CD4-positive, alpha-beta memory T cell (primary cell): ENCODE measurements at regions not wholly inside any gene's neighbourhood (a gene's known extent, or its start where the extent isn't known, plus 50 kb on each side); places are given as distances from the start of the nearest gene placed in this dataset.
A peak's percentile ranks its signal among the peaks of the same experiment; 100 is the strongest.

Experiments
- CTCF ChIA-PET: fragments of 350-600 bp; sonication (Branson Sonifier 250); formaldehyde crosslinking; loops from one replicate; lab custom pipeline; 2021; ENCODE audit warnings: inconsistent platforms; ENCODE audit not compliant: partially characterized antibody; lab: Charles Lee
- POLR2A ChIA-PET: fragments of 350-600 bp; sonication (Branson Sonifier 250); formaldehyde crosslinking; loops from one replicate; lab custom pipeline; 2021; ENCODE audit not compliant: partially characterized antibody; lab: Charles Lee
- DNase-seq, 5 donors: peaks; one replicate each; pipeline versions ENCODE4 v3.0.0 to v3.0.0-alpha.2; 2020 to 2022; ENCODE audit warnings: mixed read lengths in 1 of 5
- H3K27ac ChIP-seq: one replicate; pipeline ENCODE4 v1.7.0; 2013; ENCODE audit warnings: low read depth, low read length
- H3K27me3 ChIP-seq: 2 replicates; pipeline ENCODE4 v1.7.0; 2013; ENCODE audit warnings: mild to moderate bottlenecking, low read length, moderate library complexity; ENCODE audit not compliant: insufficient read depth
- H3K36me3 ChIP-seq: 2 replicates; pipeline ENCODE4 v1.7.0; 2013; ENCODE audit warnings: mild to moderate bottlenecking, low read length, moderate library complexity; ENCODE audit not compliant: insufficient read depth
- H3K4me1 ChIP-seq: 2 replicates; pipeline ENCODE4 v1.7.0; 2013; ENCODE audit warnings: mild to moderate bottlenecking, low read length, moderate library complexity; ENCODE audit not compliant: insufficient read depth
- H3K4me3 ChIP-seq, 2 donors: one replicate each; pipeline ENCODE4 v1.7.0; 2013; ENCODE audit warnings: low read length in 2 of 2, mild to moderate bottlenecking in 1 of 2
- H3K9me3 ChIP-seq, 2 donors: one replicate each; pipeline ENCODE4 v1.7.0; 2013; ENCODE audit warnings: low read length in 2 of 2, control low read depth in 1 of 2; ENCODE audit not compliant: control insufficient read depth in 1 of 2
- H3K27ac Mint-ChIP-seq, 7 donors: one replicate each; pipeline ENCODE4 v1.8.0; 2020 to 2021; ENCODE audit warnings: mixed read lengths in 7 of 7, mild to moderate bottlenecking in 6 of 7, inconsistent platforms in 3 of 7, moderate library complexity in 3 of 7
- H3K27me3 Mint-ChIP-seq, 2 donors: one replicate each; pipeline ENCODE4 v1.8.0; 2020 to 2021; ENCODE audit warnings: mixed read lengths in 2 of 2
- H3K36me3 Mint-ChIP-seq, 2 donors: one replicate each; pipeline ENCODE4 v1.8.0; 2020 to 2021; ENCODE audit warnings: mixed read lengths in 2 of 2, inconsistent platforms in 1 of 2, mild to moderate bottlenecking in 1 of 2
- H3K4me1 Mint-ChIP-seq, 4 donors: one replicate each; pipeline ENCODE4 v1.8.0; 2020 to 2021; ENCODE audit warnings: mixed read lengths in 4 of 4, mild to moderate bottlenecking in 1 of 4
- H3K4me3 Mint-ChIP-seq, 8 donors: one replicate each; pipeline ENCODE4 v1.8.0; 2020 to 2021; ENCODE audit warnings: mixed read lengths in 8 of 8, mild to moderate bottlenecking in 7 of 8, moderate library complexity in 6 of 8, inconsistent platforms in 3 of 8
- H3K9me3 Mint-ChIP-seq, 8 donors: one replicate each; pipeline ENCODE4 v1.8.0; 2020 to 2021; ENCODE audit warnings: mixed read lengths in 8 of 8, mild to moderate bottlenecking in 5 of 8, inconsistent platforms in 3 of 8, moderate library complexity in 1 of 8
- intact Hi-C: fragments of 100-400 bp; cut with micrococcal nuclease; formaldehyde crosslinking; loops from one replicate; pipeline ENCODE4 v1.15.1; 2023

- Mint-ChIP-seq H3K27me3 (no peaks in the 10 kb centered on the region), H3K9me3 (peaks cover 0 to 4% (median 0%) of the 10 kb centered on the region in 8 donors), H3K4me3 (no peak overlapping the region), H3K36me3 (peaks cover 0 to 1% of the 10 kb centered on the region in 2 donors), H3K27ac (peak overlapping the region in 1 of 7 donors; percentile 70), H3K4me1 (peaks cover 18 to 28% (median 23%) of the 10 kb centered on the region in 4 donors)
- Histone ChIP-seq H3K9me3 (no peaks in the 10 kb centered on the region), H3K27me3 (no peaks in the 10 kb centered on the region), H3K27ac (no peak overlapping the region), H3K4me3 (no peak overlapping the region), H3K36me3 (no peaks in the 10 kb centered on the region), H3K4me1 (peaks cover 27% of the 10 kb centered on the region)
- DNase-seq: no peak
- ChIA-PET CTCF (interaction anchor here (1.4 kb wide), 1 partner anchor 332 kb away, joined by 3 read pairs; no protein-coding TSS in a partner anchor), POLR2A (no interaction called here)
- intact Hi-C loops: loop anchor here (10.0 kb wide), 1 partner anchor 62 kb away; no protein-coding TSS in a partner anchor
These were observed 162.0 kb downstream of the SPP2 start for GRCh38 chr2:234212534-234212933.

GRCh38 chr2:234211797-234212196, 161.3 kb downstream of the SPP2 start:
- POLR2A ChIA-PET: interaction anchor here (0.8 kb wide), 1 partner anchor 16 kb away, joined by 3 read pairs; no protein-coding TSS in a partner anchor
- Mint-ChIP-seq H3K9me3 (peaks cover 0 to 10% (median 5%) of the 10 kb centered on the region in 8 donors), H3K27me3 (no peaks in the 10 kb centered on the region), H3K4me1 (peaks cover 10 to 20% (median 15%) of the 10 kb centered on the region in 4 donors), H3K36me3 (peaks cover 2 to 4% of the 10 kb centered on the region in 2 donors), H3K27ac (no peak overlapping the region), H3K4me3 (no peak overlapping the region)
- CTCF ChIA-PET: interaction anchor here (1.4 to 1.9 kb wide), 2 partner anchors 76 to 333 kb away, joined by 3 to 4 read pairs; no protein-coding TSS in a partner anchor
- Histone ChIP-seq H3K36me3 (no peaks in the 10 kb centered on the region), H3K27me3 (no peaks in the 10 kb centered on the region), H3K4me1 (peaks cover 20% of the 10 kb centered on the region), H3K27ac (no peak overlapping the region), H3K9me3 (no peaks in the 10 kb centered on the region), H3K4me3 (no peak overlapping the region)
- no peak for DNase-seq
- intact Hi-C loops: loop anchor here (10.0 kb wide), 1 partner anchor 63 kb away; no protein-coding TSS in a partner anchor

- CTCF ChIA-PET: no interaction called here
- Mint-ChIP-seq H3K4me3 (no peak overlapping the region), H3K4me1 (no peaks in the 10 kb centered on the region), H3K36me3 (peaks cover 3 to 12% of the 10 kb centered on the region in 2 donors), H3K9me3 (peaks cover 0 to 33% (median 21%) of the 10 kb centered on the region in 8 donors), H3K27me3 (no peaks in the 10 kb centered on the region), H3K27ac (no peak overlapping the region)
- Histone ChIP-seq H3K9me3 (peaks cover 0 to 9% of the 10 kb centered on the region in 2 donors), H3K4me3 (no peak overlapping the region), H3K27me3 (no peaks in the 10 kb centered on the region), H3K4me1 (no peaks in the 10 kb centered on the region), H3K27ac (no peak overlapping the region), H3K36me3 (no peaks in the 10 kb centered on the region)
- intact Hi-C loops: no loop called here
- POLR2A ChIA-PET: no interaction called here
- DNase-seq: no peak
These were observed 156.2 kb downstream of the SPP2 start for GRCh38 chr2:234206738-234207137.

- no peak for DNase-seq
- ChIA-PET CTCF (no interaction called here), POLR2A (no interaction called here)
- Histone ChIP-seq H3K27me3 (no peaks in the 10 kb centered on the region), H3K36me3 (no peaks in the 10 kb centered on the region), H3K4me3 (no peak overlapping the region), H3K4me1 (no peaks in the 10 kb centered on the region), H3K9me3 (peaks cover 0 to 9% of the 10 kb centered on the region in 2 donors), H3K27ac (no peak overlapping the region)
- no peak overlapping the region for H3K4me3 Mint-ChIP-seq
- H3K27ac Mint-ChIP-seq: no peak overlapping the region
- peaks cover 0 to 33% (median 21%) of the 10 kb centered on the region in 8 donors for H3K9me3 Mint-ChIP-seq
- H3K27me3 Mint-ChIP-seq: no peaks in the 10 kb centered on the region
- intact Hi-C loops: no loop called here
- H3K4me1 Mint-ChIP-seq: no peaks in the 10 kb centered on the region
- H3K36me3 Mint-ChIP-seq: peaks cover 3 to 12% of the 10 kb centered on the region in 2 donors
These were observed 154.0 kb downstream of the SPP2 start for GRCh38 chr2:234204480-234204879.

- no peaks in the 10 kb centered on the region for H3K27me3 ChIP-seq
- Mint-ChIP-seq H3K4me3 (no peak overlapping the region), H3K36me3 (peaks cover 3 to 11% of the 10 kb centered on the region in 2 donors), H3K27ac (no peak overlapping the region), H3K9me3 (peaks cover 0 to 33% (median 20%) of the 10 kb centered on the region in 8 donors), H3K27me3 (no peaks in the 10 kb centered on the region), H3K4me1 (peaks cover 0 to 3% (median 0%) of the 10 kb centered on the region in 4 donors)
- no peaks in the 10 kb centered on the region for H3K36me3 ChIP-seq
- peaks cover 0 to 9% of the 10 kb centered on the region in 2 donors for H3K9me3 ChIP-seq
- H3K4me1 ChIP-seq: no peaks in the 10 kb centered on the region
- H3K27ac ChIP-seq: no peak overlapping the region
- H3K4me3 ChIP-seq: no peak overlapping the region
- CTCF ChIA-PET: interaction anchor here (0.7 kb wide), 1 partner anchor 11 kb away, joined by 3 read pairs; no protein-coding TSS in a partner anchor
- DNase-seq: no peak
- POLR2A ChIA-PET: no interaction called here
- intact Hi-C loops: no loop called here
These were observed 152.9 kb downstream of the SPP2 start for GRCh38 chr2:234203135-234203984.

GRCh38 chr2:234202601-234203000, 152.1 kb downstream of the SPP2 start:
- Histone ChIP-seq H3K27me3 (no peaks in the 10 kb centered on the region), H3K36me3 (no peaks in the 10 kb centered on the region), H3K9me3 (peaks cover 0 to 9% of the 10 kb centered on the region in 2 donors), H3K27ac (no peak overlapping the region), H3K4me3 (no peak overlapping the region), H3K4me1 (no peaks in the 10 kb centered on the region)
- Mint-ChIP-seq H3K9me3 (peaks cover 0 to 33% (median 20%) of the 10 kb centered on the region in 8 donors), H3K4me1 (peaks cover 0 to 3% (median under 1%) of the 10 kb centered on the region in 4 donors), H3K4me3 (no peak overlapping the region), H3K27ac (no peak overlapping the region), H3K36me3 (peaks cover 3 to 11% of the 10 kb centered on the region in 2 donors), H3K27me3 (no peaks in the 10 kb centered on the region)
- intact Hi-C loops: no loop called here
- DNase-seq: no peak
- ChIA-PET CTCF (no interaction called here), POLR2A (no interaction called here)

- peaks cover 0 to 8% (median 2%) of the 10 kb centered on the region in 4 donors for H3K4me1 Mint-ChIP-seq
- H3K36me3 Mint-ChIP-seq: peaks cover 0 to 4% of the 10 kb centered on the region in 2 donors
- no peaks in the 10 kb centered on the region for H3K4me1 ChIP-seq
- no peak overlapping the region for H3K27ac ChIP-seq
- H3K27me3 Mint-ChIP-seq: no peaks in the 10 kb centered on the region
- H3K9me3 Mint-ChIP-seq: peaks cover 0 to 18% (median 11%) of the 10 kb centered on the region in 8 donors
- peaks cover 0 to 9% of the 10 kb centered on the region in 2 donors for H3K9me3 ChIP-seq
- no peak for DNase-seq
- intact Hi-C loops: no loop called here
- H3K36me3 ChIP-seq: no peaks in the 10 kb centered on the region
- ChIA-PET CTCF (interaction anchor here (1.4 kb wide), 1 partner anchor 8 kb away, joined by 3 read pairs; no protein-coding TSS in a partner anchor), POLR2A (no interaction called here)
- H3K4me3 ChIP-seq: no peak overlapping the region
- H3K27me3 ChIP-seq: no peaks in the 10 kb centered on the region
- H3K4me3 Mint-ChIP-seq: no peak overlapping the region
- no peak overlapping the region for H3K27ac Mint-ChIP-seq
These were observed 149.5 kb downstream of the SPP2 start for GRCh38 chr2:234199996-234200395.
